CD14-positive monocyte (primary cell): ENCODE measurements at regions not wholly inside any gene's neighbourhood (a gene's known extent, or its start where the extent isn't known, plus 50 kb on each side); places are given as distances from the start of the nearest gene placed in this dataset.
"Not testable (repeated sequence)": the region's sequence is repeated elsewhere in the genome, so short reads cannot be mapped to it uniquely, and the experiment has no call there.

ENCODE experiments used
- DNase-seq, 3 donors: peaks; one replicate each; pipeline ENCODE4 v3.0.0-alpha.2; 2011 to 2022
- H2AFZ ChIP-seq: 2 replicates; pipeline ENCODE4 v1.6.0; 2012; ENCODE audit warnings: mild to moderate bottlenecking, low read depth, low read length, inconsistent platforms; ENCODE audit not compliant: insufficient read depth, poor library complexity, severe bottlenecking
- H3K27ac ChIP-seq, 2 donors: 1 replicate in 1 of 2; 2 replicates in 1 of 2; pipeline ENCODE4 v1.5.1; 2012 to 2013; ENCODE audit warnings: low read length in 2 of 2, control low read depth in 1 of 2, inconsistent platforms in 1 of 2, low read depth in 1 of 2, mild to moderate bottlenecking in 1 of 2
- H3K27me3 ChIP-seq, 2 donors: one replicate each; pipeline versions ENCODE4 v1.6.0 to v1.6.1; 2011 to 2013; ENCODE audit warnings: low read length in 2 of 2; ENCODE audit not compliant: control insufficient read depth in 2 of 2, insufficient read depth in 2 of 2
- H3K36me3 ChIP-seq, 2 donors: replicated peaks in 1 of 2; 1 replicate in 1 of 2; 2 replicates in 1 of 2; pipeline versions ENCODE4 v1.5.1 to v1.6.1; 2012 to 2013; ENCODE audit warnings: low read length in 2 of 2, control low read depth in 1 of 2, inconsistent platforms in 1 of 2, mild to moderate bottlenecking in 1 of 2; ENCODE audit not compliant: insufficient read depth in 2 of 2, control insufficient read depth in 1 of 2
- H3K4me1 ChIP-seq, 2 donors: 1 replicate in 1 of 2; 2 replicates in 1 of 2; pipeline versions ENCODE4 v1.5.1 to v1.6.1; 2012 to 2013; ENCODE audit warnings: low read length in 2 of 2, control low read depth in 1 of 2, inconsistent platforms in 1 of 2, mild to moderate bottlenecking in 1 of 2, moderate library complexity in 1 of 2; ENCODE audit not compliant: insufficient read depth in 2 of 2, control insufficient read depth in 1 of 2
- H3K4me2 ChIP-seq: replicated peaks from 2 replicates; pipeline ENCODE3; 2012; ENCODE audit warnings: low read length, moderate library complexity, mild to moderate bottlenecking; ENCODE audit not compliant: poor library complexity, severe bottlenecking; ENCODE audit errors: extremely low read depth
- H3K4me3 ChIP-seq, 3 experiments: fragments of 200-600 bp in 1 of 3; sonication (generic) in 1 of 3; replicated peaks in 1 of 3; 1 replicate in 2 of 3; 2 replicates in 1 of 3; pipeline ENCODE4 v1.5.1; 2011 to 2013; ENCODE audit warnings: low read length in 3 of 3, mild to moderate bottlenecking in 3 of 3, control low read depth in 2 of 3, low read depth in 2 of 3, inconsistent platforms in 1 of 3, moderate library complexity in 1 of 3
- H3K79me2 ChIP-seq: 2 replicates; pipeline ENCODE4 v1.6.0; 2012; ENCODE audit warnings: mild to moderate bottlenecking, control low read depth, inconsistent platforms, low read length, moderate library complexity; ENCODE audit not compliant: insufficient read depth
- H3K9ac ChIP-seq: 2 replicates; pipeline ENCODE4 v1.6.0; 2017; ENCODE audit warnings: low read length, mild to moderate bottlenecking; ENCODE audit not compliant: insufficient read depth, poor library complexity, severe bottlenecking
- H3K9me3 ChIP-seq, 2 donors: replicated peaks in 1 of 2; 1 replicate in 1 of 2; 2 replicates in 1 of 2; pipeline versions ENCODE4 v1.5.1 to v1.6.1; 2012 to 2013; ENCODE audit warnings: low read length in 2 of 2, control low read depth in 1 of 2; ENCODE audit not compliant: control insufficient read depth in 1 of 2, insufficient read depth in 1 of 2
- H4K20me1 ChIP-seq: 2 replicates; pipeline ENCODE4 v1.6.0; 2012; ENCODE audit warnings: mild to moderate bottlenecking, low read length, control low read depth, moderate library complexity; ENCODE audit not compliant: insufficient read depth
- H3K27ac Mint-ChIP-seq, 7 donors: one replicate each; pipeline ENCODE4 v1.8.0; 2020; ENCODE audit warnings: mild to moderate bottlenecking in 7 of 7, mixed read lengths in 7 of 7, moderate library complexity in 6 of 7, inconsistent platforms in 2 of 7
- H3K27me3 Mint-ChIP-seq, 3 donors: one replicate each; pipeline ENCODE4 v1.8.0; 2021 to 2022; ENCODE audit warnings: low read depth in 3 of 3, mild to moderate bottlenecking in 3 of 3, mixed read lengths in 3 of 3, moderate library complexity in 3 of 3, inconsistent platforms in 1 of 3
- H3K36me3 Mint-ChIP-seq, 2 donors: one replicate each; pipeline ENCODE4 v1.8.0; 2020; ENCODE audit warnings: mixed read lengths in 2 of 2, inconsistent platforms in 1 of 2, mild to moderate bottlenecking in 1 of 2
- H3K4me1 Mint-ChIP-seq: one replicate; pipeline ENCODE4 v1.8.0; 2020; ENCODE audit warnings: mild to moderate bottlenecking, mixed read lengths
- H3K4me3 Mint-ChIP-seq, 2 donors: one replicate each; pipeline ENCODE4 v1.8.0; 2020; ENCODE audit warnings: mild to moderate bottlenecking in 2 of 2, mixed read lengths in 2 of 2, moderate library complexity in 1 of 2
- H3K9me3 Mint-ChIP-seq, 7 donors: one replicate each; pipeline ENCODE4 v1.8.0; 2020 to 2022; ENCODE audit warnings: mixed read lengths in 7 of 7, mild to moderate bottlenecking in 6 of 7, moderate library complexity in 6 of 7, inconsistent platforms in 2 of 7
- WGBS: methylation state at CpG from one replicate; pipeline ENCODE4 v1.1.5; 2013; ENCODE audit warnings: missing lambda C conversion rate; ENCODE audit not compliant: insufficient coverage; 5-methylcytosine and 5-hydroxymethylcytosine counted together
- intact Hi-C, 2 donors: fragments of 100-400 bp; cut with micrococcal nuclease; formaldehyde crosslinking; loops; one replicate each; pipeline versions ENCODE4 v1.15.0 to v1.15.1; 2023
- TF ChIP-seq, protein P1 (sequence below): fragments of 200-600 bp; IDR thresholded peaks from one replicate; pipeline ENCODE4 v1.8.0; 2022; ENCODE audit warnings: antibody characterized with exemption, mild to moderate bottlenecking

DNA sequence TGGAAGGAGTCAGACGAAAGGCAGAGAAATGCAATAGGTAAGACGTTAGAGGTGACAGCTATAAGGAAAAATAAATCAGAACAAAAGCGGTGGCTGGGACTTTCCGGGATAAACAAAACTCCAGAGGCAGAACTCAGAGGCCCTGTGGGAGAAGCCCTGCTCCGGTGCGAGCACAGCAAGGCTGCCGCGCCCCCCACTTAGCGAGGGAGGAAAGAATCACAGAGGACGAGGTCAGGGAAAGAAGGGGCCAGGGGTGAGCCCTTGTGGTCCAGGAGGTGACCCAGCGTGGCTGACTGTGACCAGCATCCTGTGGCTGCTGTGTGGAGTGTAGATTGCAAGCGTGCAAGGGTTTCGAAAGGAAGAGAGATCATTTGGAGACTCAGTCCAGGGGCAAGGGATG is 591.8 kb upstream of the ADARB2 start:
- H3K27ac Mint-ChIP-seq = no peak overlapping the region
- WGBS = 81% methylated on average over 13 of the region's 13 CpGs
- H3K4me3 Mint-ChIP-seq = no peak overlapping the region
- no peak for DNase-seq
- H3K36me3 Mint-ChIP-seq = no peaks in the 10 kb centered on the region
- H3K9me3 Mint-ChIP-seq = peaks cover 2 to 22% (median 4%) of the 10 kb centered on the region in 7 donors
- Histone ChIP-seq H3K9ac (no peak overlapping the region), H3K79me2 (no peaks in the 10 kb centered on the region), H3K9me3 (peaks cover 0 to 21% of the 10 kb centered on the region in 2 donors), H3K27ac (no peak overlapping the region), H3K27me3 (no peaks in the 10 kb centered on the region), H3K36me3 (no peaks in the 10 kb centered on the region), H3K4me2 (no peak overlapping the region), H4K20me1 (no peaks in the 10 kb centered on the region), H3K4me3 (no peak overlapping the region), H2AFZ (no peak overlapping the region), H3K4me1 (no peaks in the 10 kb centered on the region)
- H3K4me1 Mint-ChIP-seq = no peaks in the 10 kb centered on the region
- intact Hi-C loops = no loop called here
- peaks cover 1% of the 10 kb centered on the region in 3 donors for H3K27me3 Mint-ChIP-seq
- TF ChIP-seq, protein P1, sequence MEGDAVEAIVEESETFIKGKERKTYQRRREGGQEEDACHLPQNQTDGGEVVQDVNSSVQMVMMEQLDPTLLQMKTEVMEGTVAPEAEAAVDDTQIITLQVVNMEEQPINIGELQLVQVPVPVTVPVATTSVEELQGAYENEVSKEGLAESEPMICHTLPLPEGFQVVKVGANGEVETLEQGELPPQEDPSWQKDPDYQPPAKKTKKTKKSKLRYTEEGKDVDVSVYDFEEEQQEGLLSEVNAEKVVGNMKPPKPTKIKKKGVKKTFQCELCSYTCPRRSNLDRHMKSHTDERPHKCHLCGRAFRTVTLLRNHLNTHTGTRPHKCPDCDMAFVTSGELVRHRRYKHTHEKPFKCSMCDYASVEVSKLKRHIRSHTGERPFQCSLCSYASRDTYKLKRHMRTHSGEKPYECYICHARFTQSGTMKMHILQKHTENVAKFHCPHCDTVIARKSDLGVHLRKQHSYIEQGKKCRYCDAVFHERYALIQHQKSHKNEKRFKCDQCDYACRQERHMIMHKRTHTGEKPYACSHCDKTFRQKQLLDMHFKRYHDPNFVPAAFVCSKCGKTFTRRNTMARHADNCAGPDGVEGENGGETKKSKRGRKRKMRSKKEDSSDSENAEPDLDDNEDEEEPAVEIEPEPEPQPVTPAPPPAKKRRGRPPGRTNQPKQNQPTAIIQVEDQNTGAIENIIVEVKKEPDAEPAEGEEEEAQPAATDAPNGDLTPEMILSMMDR = no peak

DNA sequence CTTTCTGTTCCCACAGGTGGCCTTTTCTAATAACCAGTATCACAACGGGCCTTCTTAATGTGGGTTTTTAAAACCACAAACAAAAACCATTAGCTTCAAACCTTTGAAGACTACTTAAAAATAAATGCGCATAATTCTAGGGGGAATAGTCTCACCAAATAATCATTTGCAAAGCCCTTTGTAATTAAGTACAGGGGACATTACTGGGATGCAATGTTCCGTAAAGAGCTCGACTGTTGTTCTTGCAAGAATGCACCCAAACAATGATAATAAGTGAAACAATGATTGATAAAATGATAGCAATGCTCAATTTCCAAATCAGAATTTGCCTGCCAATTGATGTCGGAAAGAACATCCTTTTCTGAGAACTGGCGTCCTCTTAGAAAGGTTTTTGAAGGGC is 589.1 kb upstream of the ADARB2 start:
- no peaks in the 10 kb centered on the region for H3K27me3 ChIP-seq
- DNase-seq = no peak
- intact Hi-C loops = no loop called here
- 83% methylated on average over 3 of the region's 6 CpGs for WGBS
- peaks cover 0 to 11% of the 10 kb centered on the region in 2 donors for H3K9me3 ChIP-seq
- Mint-ChIP-seq H3K9me3 (peaks cover 0 to 22% (median 9%) of the 10 kb centered on the region in 7 donors), H3K27ac (no peak overlapping the region), H3K27me3 (peaks cover 1% of the 10 kb centered on the region in 3 donors), H3K4me1 (no peaks in the 10 kb centered on the region), H3K4me3 (no peak overlapping the region), H3K36me3 (no peaks in the 10 kb centered on the region)
- no peaks in the 10 kb centered on the region for H4K20me1 ChIP-seq
- H2AFZ ChIP-seq = no peak overlapping the region
- no peak overlapping the region for H3K4me3 ChIP-seq
- no peaks in the 10 kb centered on the region for H3K79me2 ChIP-seq
- H3K9ac ChIP-seq = no peak overlapping the region
- no peak overlapping the region for H3K4me2 ChIP-seq
- H3K27ac ChIP-seq = no peak overlapping the region
- TF ChIP-seq, protein P1 = no peak
- no peaks in the 10 kb centered on the region for H3K4me1 ChIP-seq
- no peaks in the 10 kb centered on the region for H3K36me3 ChIP-seq

DNA sequence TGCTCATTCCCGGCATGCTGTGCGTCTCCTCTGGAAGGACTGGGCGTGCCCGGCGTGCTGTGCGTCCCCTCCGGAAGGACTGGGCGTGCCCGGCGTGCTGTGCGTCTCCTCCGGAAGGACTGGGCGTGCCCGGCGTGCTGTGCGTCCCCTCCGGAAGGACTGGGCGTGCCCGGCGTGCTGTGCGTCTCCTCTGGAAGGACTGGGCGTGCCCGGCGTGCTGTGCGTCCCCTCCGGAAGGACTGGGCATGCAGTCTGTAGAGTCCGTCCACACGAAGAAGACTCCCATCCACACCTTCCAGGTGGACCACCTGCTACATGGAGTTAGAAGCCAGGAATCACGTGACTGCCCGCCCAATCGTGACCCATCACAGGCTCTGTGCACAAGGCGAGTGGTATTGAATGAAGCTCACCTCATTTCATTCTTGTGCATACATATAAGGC is 577.7 kb upstream of the ADARB2 start:
- H3K27ac Mint-ChIP-seq, H3K4me3 ChIP-seq, H3K36me3 ChIP-seq, DNase-seq, H3K4me3 Mint-ChIP-seq, H3K79me2 ChIP-seq, H3K27ac ChIP-seq, H3K36me3 Mint-ChIP-seq, intact Hi-C loops, H4K20me1 ChIP-seq, H3K9ac ChIP-seq, H3K4me1 Mint-ChIP-seq, H3K4me1 ChIP-seq, H3K27me3 Mint-ChIP-seq, H3K4me2 ChIP-seq, H2AFZ ChIP-seq, H3K27me3 ChIP-seq: not testable (repeated sequence)
- WGBS = 95% methylated on average over 16 of the region's 32 CpGs
- H3K9me3 Mint-ChIP-seq = peaks cover 0 to 22% (median 14%) of the 10 kb centered on the region in 7 donors
- H3K9me3 ChIP-seq = peaks cover 18 to 32% of the 10 kb centered on the region in 2 donors
